GM12875 (cell line): ENCODE measurements at regions not wholly inside any gene's neighbourhood (a gene's known extent, or its start where the extent isn't known, plus 50 kb on each side); places are given as distances from the start of the nearest gene placed in this dataset.

ENCODE experiments used
- H3K4me3 ChIP-seq: one replicate; pipeline ENCODE4 v1.5.1; 2011; ENCODE audit warnings: low read depth, low read length, control low read depth
- TF ChIP-seq, protein P1 (sequence below): IDR thresholded peaks from 2 replicates; pipeline ENCODE4 v1.5.1; 2011; ENCODE audit warnings: low read depth, mild to moderate bottlenecking, control low read depth, inconsistent platforms, low read length, moderate library complexity, borderline replicate concordance; ENCODE audit not compliant: insufficient read depth

DNA sequence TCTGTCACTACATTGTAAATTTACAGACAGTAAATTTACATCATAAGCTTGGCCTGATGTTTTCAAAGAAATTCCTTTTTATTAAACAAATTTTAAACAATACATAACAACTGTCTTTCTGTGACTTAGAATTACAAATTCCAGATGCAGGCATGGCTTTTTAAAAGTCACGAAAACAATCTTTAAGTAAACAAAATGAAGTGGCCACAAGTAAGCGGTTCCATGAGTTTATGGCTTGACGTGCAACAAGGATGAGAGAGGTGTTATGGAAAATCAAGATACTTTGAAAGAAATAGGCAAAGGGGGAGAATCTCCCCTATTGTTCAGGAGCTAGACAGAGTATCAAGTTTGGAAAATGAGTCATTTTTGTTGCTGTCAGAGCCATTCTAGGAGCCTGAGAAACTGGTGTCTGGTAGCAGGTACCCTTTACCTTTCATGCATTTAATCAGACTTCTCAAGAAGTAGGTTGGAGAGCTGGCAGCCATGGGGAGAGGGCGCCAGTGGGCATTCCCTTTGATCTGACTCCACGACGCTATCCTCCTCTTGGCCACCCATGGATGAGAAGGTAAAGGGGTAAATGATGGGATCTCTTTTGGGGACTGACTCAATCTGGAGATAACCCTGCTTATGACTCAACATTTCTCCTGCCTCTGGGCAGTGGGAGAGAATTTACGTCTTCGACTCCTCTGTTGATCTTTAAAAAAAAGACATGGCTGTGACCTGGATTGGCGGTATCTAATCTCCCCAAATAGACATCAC, 217.2 kb downstream of the SPRY1 start:
- TF ChIP-seq, protein P1, sequence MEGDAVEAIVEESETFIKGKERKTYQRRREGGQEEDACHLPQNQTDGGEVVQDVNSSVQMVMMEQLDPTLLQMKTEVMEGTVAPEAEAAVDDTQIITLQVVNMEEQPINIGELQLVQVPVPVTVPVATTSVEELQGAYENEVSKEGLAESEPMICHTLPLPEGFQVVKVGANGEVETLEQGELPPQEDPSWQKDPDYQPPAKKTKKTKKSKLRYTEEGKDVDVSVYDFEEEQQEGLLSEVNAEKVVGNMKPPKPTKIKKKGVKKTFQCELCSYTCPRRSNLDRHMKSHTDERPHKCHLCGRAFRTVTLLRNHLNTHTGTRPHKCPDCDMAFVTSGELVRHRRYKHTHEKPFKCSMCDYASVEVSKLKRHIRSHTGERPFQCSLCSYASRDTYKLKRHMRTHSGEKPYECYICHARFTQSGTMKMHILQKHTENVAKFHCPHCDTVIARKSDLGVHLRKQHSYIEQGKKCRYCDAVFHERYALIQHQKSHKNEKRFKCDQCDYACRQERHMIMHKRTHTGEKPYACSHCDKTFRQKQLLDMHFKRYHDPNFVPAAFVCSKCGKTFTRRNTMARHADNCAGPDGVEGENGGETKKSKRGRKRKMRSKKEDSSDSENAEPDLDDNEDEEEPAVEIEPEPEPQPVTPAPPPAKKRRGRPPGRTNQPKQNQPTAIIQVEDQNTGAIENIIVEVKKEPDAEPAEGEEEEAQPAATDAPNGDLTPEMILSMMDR: no peak
- H3K4me3 ChIP-seq: no peak overlapping the region

DNA sequence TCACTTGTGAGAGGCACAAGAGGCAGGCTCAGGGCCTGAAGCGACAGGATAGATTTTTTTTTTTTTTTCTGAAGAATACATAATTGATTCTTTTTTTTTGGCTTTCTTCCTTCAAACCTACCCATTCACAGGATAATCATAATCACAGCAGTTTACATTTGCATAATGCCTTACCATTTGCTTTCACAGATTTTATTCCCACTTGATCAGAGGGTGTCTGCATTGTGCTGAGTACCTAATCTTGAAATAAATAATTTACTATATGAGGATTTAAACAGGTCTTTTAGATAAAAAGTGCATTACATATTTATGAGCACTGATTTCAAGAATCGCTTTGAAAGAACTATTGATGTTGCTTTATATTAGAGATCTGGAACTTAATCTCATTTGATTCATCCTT, 219.3 kb downstream of the SPRY1 start:
- TF ChIP-seq, protein P1: no peak
- H3K4me3 ChIP-seq: no peak overlapping the region

DNA sequence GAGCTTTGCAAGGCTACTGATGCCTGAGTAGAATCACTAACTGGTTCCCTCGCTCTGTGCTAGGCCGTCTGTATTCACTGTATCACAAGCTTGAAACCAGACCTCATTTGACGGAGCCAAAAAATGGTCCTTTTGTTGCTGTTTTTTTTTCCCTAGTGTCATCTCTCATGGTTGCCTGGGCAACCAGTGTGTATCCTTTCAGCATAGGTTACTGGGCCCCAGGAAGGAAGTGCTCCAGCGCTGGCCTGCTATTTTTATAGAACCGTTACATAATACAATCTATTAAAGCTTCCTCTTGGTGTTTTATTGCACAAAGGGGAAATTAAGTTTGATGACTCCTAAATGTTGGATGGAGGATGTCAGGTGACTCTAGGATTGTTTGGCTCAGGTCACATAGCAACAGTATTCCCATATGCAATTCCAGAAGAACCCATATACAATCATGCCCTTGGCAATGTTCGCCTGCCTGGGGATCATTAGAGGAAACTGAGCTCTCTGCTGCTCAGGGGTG, 220.4 kb downstream of the SPRY1 start:
- TF ChIP-seq, protein P1: no peak
- no peak overlapping the region for H3K4me3 ChIP-seq

DNA sequence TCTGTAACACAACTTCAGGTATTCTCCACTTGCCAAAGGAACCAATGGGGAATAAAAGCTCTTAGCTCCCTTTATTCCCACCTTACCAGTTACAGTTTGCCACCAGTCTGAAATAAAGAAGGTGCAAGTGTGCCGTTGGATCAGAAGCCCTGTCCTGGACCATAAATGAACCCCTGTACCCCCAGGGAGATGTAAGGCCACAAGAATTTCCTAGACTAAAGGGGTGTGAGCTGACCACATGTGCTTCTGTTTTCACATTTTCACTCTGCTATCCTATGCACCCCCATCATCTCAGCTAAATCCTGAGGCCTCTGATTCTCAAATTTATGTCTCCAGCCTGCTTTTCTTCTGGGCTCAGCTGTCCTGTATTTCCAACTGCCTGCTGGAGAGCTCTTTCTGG, 221.2 kb downstream of the SPRY1 start:
- no peak overlapping the region for H3K4me3 ChIP-seq
- TF ChIP-seq, protein P1: no peak

DNA sequence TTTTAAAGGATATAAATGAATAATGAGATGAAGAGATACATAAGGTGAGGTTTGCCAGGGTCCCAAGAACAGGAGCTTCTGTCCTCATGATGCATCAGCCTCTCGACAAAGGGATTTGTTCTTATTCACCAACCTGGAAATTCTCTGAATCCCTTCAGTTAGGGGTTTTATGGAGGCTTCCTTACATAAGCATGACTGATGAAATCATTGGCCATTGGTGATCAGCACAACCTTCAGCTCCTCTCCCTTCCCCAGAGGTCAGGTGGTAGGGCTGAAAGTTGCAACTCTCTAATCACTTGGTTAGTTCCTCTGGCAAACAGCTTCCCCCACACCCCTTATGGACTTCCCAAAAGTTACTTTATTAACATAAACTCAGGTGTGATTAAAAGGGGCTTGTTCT, 222.0 kb downstream of the SPRY1 start:
- no peak overlapping the region for H3K4me3 ChIP-seq
- TF ChIP-seq, protein P1: no peak

DNA sequence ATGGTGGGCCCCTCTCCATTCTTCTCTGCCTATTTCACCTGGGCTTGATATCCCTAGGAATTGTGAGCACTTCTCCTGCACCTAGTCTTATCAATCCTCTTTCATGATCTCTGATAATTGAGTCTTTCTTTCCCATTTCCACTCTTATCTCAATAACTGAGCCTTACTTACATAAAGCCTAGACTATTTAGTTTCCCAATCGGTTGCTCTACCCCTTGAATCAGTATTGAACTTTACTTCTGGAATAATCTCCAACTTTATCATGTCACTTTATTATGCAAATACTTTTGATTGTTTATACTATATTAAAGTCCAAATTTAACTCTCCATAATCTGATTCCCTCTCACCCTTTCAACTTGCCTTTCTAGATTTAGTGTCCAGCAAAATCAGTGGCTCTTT, 222.7 kb downstream of the SPRY1 start:
- no peak overlapping the region for H3K4me3 ChIP-seq
- TF ChIP-seq, protein P1: no peak

DNA sequence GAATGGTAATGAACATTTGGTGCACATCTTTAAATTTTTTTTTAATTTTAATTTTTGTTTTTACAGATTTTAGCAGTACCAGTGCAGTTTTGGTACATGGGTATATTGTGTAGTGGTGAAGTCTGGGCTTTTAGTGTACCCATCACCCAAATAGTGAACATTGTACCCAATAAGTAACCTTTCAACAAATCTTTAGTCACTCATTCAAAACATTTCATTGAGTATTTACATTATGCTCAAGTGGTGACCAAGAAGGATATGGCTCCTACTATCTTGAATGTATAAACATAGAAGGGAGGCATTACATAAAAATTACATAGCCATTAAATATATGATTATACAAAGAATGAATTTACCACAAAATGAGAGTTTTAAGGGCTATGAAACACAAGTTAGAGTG, 223.3 kb downstream of the SPRY1 start:
- no peak overlapping the region for H3K4me3 ChIP-seq
- TF ChIP-seq, protein P1: no peak
